DMS 273 treated with DMSO at 0.1 percent for 48 hours (cell line): ENCODE measurements at regions not wholly inside any gene's neighbourhood (a gene's known extent, or its start where the extent isn't known, plus 50 kb on each side); places are given as distances from the start of the nearest gene placed in this dataset.
"Not testable (repeated sequence)": the region's sequence is repeated elsewhere in the genome, so short reads cannot be mapped to it uniquely, and the experiment has no call there.

Experiments
- DNase-seq: peaks from one replicate; lab custom pipeline; 2025; lab: John Stamatoyannopoulos, UW

- DNase-seq: no peak
Measured at GRCh38 chr6:144683216-144684070, 398.3 kb downstream of the UTRN start.

- DNase-seq: no peak
Measured at GRCh38 chr6:144688713-144689112, 403.6 kb downstream of the UTRN start.

DNA sequence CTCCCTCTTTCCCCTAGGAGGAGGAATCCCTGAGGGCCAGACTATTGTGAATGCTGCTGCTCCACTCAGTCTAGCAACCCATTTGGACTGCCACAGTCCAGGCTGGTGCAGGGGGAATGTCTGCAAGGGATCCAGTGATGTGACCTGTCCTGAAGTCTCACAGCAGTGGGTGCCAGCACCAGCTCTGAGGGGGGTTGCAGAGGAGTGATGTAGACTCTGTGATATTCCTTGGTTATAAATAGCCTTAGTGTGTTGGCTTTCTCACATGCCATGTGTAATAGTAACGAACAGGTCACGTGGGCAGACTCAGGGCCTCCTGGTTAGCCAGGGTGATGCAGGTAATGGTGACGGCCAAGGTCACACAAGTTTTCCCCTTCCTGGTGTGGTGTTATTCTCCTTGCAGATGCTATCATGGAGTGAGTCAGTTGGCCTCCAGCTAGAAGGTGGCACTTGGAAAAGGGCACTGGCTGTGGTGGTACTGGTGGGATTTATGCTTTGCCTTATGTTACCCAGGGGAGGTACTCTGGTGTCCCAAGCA, 404.4 kb downstream of the UTRN start:
- no peak for DNase-seq

DNA sequence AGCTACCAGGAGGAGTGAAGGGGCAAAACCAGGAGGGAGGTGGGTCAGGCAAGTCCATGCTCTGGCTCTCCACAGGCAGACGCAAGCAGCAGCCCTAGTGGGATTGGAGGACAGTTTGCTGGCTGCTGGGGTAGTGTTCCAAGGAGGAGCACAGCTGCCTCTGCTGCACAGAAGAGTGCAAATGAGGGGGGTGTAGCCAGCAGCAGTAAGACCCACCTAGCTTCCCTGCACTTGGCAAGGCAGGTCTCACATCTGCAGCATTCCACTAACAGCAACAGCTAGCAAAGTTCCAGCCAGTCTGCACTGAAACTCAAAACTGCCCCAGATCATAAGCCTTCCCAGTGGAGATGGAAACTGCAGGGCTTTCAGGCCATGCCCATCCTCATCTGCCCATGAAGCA, 405.0 kb downstream of the UTRN start:
- no peak for DNase-seq

DNA sequence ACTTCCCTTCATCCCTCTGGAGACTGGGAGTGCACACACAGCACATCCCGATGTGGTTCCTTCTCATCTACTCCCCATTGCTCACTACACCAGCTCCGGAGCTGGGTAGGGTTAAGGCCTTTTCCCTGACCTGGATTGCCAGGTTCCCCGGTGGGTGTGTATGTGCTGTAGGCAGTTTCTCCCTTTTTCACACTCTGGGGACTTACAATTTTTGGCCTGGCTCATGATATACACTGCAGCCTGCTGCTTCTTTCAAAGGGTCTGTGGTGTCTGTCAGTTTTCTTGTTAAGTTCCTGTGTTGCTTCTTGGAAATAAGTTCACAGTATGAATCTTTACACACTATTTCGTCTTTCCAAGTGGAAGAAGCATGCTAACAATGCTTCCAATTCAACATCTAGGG, 405.5 kb downstream of the UTRN start:
- no peak for DNase-seq

DNA sequence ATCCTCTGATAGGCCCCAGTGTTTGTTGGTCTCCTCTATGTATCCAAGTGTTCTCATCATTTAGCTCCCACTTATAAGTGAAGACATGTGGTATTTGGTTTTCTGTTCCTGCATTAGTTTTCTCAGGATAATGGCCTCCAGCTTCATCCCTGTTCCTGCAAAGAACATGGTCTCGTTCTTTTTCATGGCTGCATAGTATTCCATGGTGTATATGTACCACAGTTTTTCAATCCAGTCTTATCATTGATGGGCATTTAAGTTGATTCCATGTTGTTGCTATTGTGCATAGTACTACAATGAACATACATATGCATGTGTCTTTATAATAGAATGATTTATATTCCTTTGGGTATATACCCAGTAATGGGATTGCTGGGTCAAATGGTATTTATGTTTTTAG, 406.9 kb downstream of the UTRN start:
- DNase-seq: not testable (repeated sequence)

DNA sequence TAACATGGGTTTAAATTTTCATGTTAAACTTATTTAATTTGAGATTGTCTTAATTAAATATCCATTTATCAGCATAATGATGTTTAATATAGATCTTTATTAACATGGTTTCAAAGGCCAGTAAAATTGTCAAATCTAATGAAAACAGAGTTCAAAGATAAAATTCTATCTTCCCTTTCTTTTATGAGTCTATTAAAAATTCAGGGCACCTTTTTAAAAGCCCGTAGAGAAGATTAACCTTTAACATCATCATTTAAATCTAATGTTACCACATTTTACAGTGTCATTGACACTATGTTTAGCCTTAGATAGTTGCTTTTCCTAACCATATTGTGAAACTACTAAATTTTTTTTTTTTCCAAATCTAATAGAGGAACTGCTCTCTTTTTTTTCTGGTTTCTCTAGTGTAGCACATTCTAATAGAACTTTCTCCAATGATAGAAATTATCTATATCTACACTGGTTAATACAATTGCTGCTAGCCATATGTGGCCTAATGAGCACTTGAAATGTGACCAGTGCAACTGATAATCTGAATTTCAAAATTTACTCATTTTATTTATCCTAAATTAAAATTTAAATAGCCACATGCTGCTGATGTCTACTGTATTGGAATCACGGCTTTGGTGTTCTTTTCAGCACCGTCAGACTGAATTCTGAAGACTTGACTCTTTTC, 410.9 kb downstream of the UTRN start:
- no peak for DNase-seq

- DNase-seq: no peak
Measured at GRCh38 chr6:144696610-144697368, 411.7 kb downstream of the UTRN start.

GRCh38 chr6:144697369-144697760, 412.2 kb downstream of the UTRN start:
- no peak for DNase-seq

DNA sequence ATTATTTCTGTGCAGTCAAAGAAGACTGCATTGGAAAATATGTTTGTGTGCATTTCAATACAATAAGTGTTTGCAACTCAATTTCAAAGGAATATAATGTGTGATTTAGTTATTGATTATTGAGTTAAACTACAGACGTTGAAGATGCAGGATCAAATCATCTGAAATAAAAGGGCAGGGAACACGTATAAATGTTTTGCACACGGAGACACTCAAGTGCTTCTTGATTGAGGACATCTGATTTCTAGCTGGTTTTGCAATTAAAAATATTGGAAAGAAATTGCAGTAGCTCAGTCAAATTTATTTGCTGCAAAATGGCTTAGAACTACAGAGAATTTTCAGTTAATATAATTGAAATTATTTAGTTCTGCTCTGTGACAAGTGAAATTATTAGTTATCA, 412.7 kb downstream of the UTRN start:
- no peak for DNase-seq

- DNase-seq: no peak
Measured at GRCh38 chr6:144702781-144703180, 417.6 kb downstream of the UTRN start.

GRCh38 chr6:144710207-144710606, 425.1 kb downstream of the UTRN start:
- no peak for DNase-seq

DNA sequence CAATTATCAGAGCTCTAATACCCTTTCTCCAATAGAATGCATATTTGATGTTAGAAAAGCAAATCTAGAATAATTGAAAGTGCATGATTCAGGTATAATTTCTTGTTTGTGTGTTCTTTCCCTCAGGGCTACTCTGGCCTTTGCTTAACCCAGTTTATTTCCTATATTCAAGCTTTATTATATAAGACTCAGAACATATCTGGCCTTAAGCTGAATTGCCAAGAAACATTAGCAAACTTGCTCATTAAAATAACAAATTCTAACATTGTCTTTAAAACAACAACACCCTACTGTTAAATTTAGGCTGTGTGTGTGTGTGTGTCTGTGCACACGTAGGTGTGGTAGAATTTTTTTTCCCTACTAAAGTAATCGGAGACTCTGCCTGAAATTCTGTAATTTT, 426.5 kb downstream of the UTRN start:
- no peak for DNase-seq

DNA sequence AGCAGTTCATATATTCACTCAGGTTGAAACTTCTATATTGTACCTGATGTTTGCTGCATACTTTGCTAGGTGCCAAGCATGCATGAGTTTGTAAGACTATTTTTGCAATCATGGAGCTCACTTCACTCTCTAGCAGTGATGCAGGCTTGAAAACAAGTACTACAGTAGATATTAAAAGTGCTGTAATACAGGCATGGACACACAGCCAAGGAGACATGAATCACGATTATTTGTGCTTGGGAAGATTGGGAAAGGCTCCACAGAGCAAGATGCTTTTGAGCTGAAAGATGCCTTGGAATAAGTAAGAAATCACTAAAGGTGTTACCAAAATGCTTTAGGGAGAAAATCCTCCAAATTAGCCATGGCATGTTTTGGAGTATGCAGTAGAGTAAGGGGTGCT, 427.4 kb downstream of the UTRN start:
- no peak for DNase-seq

DNA sequence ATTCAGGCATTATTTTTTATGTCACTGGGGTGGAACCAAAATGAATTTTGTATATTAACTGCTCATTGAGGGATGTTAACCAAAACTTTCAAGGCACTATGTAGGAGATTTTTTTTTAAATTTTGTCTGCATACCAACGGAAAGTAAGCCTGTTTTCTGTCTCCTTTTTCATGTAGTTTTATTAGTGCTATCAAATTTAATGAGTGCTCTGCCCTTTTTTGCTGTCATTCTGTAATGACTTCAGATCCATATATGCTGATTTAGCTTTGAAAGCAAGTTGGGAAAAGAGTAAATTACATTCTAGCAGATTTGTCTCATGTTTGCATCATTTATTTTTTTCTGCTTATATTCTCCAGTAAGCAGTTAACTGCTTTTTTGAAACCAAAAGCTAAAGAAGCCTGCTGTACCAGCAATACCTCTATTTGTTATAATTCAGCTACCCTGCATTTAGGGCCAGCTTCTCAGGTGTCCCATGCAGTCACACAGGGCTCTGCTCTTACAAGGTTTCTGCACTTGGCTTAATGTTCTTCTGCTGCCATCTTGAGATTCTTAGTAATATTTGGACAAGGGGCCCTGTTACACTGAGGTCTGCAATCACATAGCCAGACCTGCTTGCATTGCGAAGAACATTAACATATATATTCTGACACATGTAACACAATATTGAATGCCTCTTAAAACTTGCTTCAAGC, 429.0 kb downstream of the UTRN start:
- no peak for DNase-seq

GRCh38 chr6:144715344-144715743, 430.2 kb downstream of the UTRN start:
- no peak for DNase-seq

GRCh38 chr6:144718431-144718830, 433.3 kb downstream of the UTRN start:
- DNase-seq: no peak

DNA sequence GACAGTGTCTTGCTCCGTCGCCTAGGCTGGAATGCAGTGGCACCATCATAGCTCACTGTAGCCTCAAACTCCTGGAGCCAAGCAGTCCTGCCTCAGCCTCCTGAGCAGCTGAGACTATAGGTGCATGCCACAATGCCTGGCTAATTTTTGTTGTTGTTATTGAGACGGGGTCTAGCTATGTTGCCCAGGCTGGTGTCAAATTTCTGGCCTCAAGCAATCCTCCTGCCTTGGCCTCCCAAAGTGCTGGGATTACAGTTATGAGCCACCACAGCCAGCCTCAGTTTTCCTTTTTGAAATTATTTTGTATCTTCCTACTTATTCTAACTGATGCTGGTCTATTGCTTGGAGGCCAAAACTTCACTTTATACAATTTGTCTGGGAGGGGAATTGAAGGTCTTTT, 436.1 kb downstream of the UTRN start:
- no peak for DNase-seq

DNA sequence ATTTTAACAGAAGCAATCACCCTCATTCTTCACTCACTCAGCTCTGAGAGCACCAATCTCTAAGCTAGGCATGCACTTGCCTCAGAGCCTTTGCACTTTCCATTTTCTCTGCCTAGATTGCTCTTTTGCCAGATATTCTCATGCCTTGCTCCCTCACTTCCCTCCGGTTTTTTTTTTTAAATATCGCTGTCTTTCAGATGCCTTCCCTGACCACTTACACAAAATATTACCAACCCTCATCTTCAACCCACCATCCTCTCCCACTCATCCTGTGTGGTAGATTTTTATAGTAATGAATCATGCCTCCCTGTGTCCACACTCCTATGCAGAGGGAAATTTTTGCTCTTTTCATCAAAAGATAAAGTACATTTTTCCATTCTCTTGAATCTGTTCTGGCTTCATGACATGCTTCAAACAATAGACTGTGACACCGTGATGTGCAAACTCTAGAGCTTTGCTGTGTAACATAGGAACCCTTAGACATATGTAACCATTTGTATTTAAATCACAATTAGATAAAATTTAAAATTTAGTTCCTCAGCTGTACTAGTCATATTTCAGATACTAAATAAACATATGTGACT, 437.1 kb downstream of the UTRN start:
- DNase-seq: no peak

DNA sequence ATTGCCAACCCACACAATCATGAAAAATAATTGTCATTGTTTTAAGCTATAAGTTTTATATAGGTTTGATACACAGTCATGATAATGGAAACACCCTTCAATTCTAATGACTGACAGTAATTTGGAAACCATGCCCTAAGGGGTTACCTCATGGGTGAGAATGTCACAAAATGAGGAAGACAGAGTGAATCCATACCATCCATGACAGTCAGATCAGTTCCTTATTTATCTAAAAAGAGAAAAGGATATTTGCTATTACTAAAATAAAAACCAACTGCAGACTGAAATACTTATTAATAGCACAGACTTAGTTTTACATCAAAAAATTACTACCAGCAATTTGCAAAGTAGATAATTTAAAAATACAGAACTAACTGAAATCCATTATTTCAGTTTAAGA, 437.8 kb downstream of the UTRN start:
- DNase-seq: no peak

- DNase-seq: no peak
Measured at GRCh38 chr6:144723431-144723830, 438.3 kb downstream of the UTRN start.

GRCh38 chr6:144724818-144725217, 439.7 kb downstream of the UTRN start:
- DNase-seq: no peak
